NOMO-1 treated with DMSO at 0.1 percent for 48 hours (cell line): ENCODE measurements at regions not wholly inside any gene's neighbourhood (a gene's known extent, or its start where the extent isn't known, plus 50 kb on each side); places are given as distances from the start of the nearest gene placed in this dataset.
A peak's percentile ranks its signal among the peaks of the same experiment; 100 is the strongest.
"Not testable (repeated sequence)": the region's sequence is repeated elsewhere in the genome, so short reads cannot be mapped to it uniquely, and the experiment has no call there.

ENCODE experiments used
- DNase-seq: peaks from one replicate; lab custom pipeline; 2025; ENCODE audit not compliant: unreplicated experiment; lab: John Stamatoyannopoulos, UW

DNA sequence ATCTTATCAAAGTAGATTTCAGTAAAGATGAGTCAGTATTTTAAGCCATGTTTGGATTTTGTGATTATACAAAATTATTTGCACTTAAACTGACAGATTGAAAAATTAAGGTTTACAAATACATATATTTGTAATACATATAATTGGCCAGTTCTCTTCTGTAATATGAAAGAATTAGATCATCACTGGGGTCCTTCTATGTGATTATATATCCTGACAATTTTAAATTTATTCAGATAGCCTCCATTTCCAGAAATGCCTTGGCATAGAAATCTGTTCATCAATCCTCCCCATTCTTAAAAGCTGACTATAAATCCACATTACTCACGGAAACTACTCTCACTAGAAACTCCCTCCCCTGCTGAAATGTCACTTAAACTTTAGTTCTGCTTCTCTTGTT is 280.4 kb upstream of the ANXA10 start:
- no peak for DNase-seq

DNA sequence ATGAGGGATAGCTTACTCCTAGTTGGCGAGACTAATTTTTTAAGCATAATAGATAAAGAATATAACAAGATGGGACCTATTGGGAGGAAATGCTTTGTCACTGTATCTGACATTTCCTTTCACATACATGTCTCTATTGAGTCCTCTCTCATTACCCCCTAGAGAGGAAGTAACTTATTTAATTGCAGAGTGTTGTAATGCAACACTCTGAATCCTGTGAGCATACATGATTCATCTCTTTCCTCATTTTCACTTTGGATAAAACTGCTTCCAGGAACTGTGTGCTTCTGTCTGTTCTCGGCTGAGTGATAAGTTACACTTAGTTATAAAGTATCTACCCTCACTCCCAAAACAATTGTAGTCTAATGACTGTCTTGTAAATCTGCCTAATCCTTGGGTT is 266.1 kb upstream of the ANXA10 start:
- peak; percentile 75 for DNase-seq

- no peak for DNase-seq
Observed at GRCh38 chr4:167831855-167832254, 260.5 kb upstream of the ANXA10 start.

DNA sequence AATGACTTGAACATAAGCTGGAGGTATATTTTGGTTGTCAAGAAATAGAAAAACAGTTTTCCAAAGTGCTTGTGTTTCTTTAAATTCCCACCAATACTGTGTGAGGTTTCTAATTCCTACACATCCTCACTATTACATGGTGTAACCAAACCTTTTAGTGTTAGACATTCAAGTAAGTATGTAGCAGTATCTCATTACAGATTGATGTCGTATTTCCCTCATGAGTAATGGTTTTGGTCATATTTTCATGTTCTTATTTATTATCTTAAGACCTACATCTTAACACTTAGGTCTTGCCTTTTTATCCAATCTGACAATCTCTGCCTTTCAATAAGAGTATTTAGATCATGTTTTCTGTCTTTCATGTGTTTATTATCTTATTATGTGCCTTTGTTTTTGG is 253.7 kb upstream of the ANXA10 start:
- no peak for DNase-seq

- no peak for DNase-seq
Observed at GRCh38 chr4:167842487-167842886, 249.8 kb upstream of the ANXA10 start.

DNA sequence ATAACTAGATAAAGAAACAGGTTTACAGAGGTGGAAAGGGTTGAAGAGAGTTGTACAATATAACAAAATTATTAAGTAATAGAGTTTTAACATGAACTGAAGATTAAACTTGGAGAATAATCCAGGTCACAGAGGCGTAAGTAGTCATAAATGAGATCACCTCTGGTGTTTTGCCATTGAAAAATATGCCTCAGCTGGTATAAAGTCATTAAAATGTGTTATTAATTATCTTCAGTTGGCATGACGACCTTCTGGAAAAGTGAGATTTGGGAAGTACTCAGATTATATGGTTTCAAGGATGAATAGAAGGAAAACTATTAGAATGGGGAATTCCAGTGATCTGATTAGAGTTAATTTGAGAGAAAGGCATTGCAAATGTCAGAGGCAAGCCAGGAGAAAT is 237.5 kb upstream of the ANXA10 start:
- no peak for DNase-seq

GRCh38 chr4:167858127-167858526 is 234.2 kb upstream of the ANXA10 start:
- DNase-seq = not testable (repeated sequence)

DNA sequence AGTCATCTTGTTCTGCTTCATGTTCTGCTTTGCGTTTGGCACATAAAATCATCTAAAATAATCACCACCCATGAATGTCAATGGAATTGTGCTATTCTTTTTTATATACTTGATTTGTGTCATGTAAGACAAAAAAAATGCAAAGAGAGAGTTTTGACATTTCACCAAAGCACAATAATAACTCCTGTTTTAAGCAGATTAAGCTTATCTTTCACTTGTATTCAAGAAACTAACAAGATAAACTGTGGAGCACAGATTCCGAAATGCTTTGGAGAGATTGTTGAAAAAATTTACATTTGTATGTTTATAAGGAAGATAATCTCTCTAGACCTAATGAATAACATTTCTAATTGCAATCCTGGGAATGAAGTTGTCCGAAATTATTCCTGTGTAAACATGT is 225.1 kb upstream of the ANXA10 start:
- no peak for DNase-seq

- no peak for DNase-seq
Observed at GRCh38 chr4:167868163-167868562, 224.2 kb upstream of the ANXA10 start.

DNA sequence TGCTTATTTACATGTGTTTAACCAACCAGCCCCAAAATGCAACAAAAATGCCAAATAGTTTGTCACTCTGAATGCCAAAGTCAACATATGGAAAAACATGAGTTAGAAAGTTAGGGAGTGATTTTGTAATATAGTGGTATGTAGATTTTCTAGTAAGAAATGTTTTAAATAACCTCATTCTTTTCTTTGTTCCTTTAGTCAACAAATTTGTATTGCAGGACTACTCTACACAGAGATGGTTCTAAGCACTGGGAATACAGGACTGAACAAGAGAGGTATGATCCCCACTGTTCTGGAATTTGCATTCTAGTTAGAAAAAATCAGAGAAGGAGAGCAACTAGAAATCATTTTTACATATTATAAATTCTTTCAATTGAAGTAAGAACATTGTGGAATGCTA is 218.8 kb upstream of the ANXA10 start:
- DNase-seq = no peak

DNA sequence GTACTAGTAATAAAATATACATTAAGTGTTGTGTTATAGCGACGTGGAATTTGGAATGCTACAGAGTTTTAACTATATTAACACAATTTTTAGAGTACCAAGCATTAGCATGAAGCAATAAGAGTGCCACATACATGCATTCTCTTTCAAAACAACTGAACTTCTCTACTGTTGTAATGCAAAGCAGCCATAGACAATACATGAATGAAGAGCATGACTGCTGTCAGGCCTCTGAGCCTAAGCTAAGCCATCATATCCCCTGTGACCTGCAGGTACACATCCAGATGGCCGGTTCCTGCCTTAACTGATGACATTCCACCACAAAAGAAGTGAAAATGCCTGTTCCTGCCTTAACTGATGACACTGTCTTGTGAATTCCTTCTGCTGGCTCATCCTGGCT is 216.2 kb upstream of the ANXA10 start:
- DNase-seq = not testable (repeated sequence)

DNA sequence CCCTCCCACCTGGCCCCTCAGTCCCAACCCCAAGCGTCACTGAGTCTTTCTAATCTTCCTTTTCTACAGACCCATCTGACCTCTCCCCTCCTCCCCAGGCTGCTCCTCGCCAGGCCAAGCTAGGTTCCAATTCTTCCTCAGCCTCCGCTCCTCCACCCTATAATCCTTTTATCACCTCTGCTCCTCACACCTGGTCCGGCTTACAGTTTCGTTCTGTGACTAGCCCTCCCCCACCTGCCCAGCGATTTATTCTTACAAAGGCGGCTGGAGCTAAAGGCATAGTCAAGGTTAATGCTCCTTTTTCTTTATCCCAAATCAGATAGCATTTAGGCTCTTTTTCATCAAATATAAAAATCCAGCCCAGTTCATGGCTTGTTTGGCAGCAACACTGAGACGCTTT is 214.5 kb upstream of the ANXA10 start:
- DNase-seq = not testable (repeated sequence)

GRCh38 chr4:167883266-167883665 is 209.1 kb upstream of the ANXA10 start:
- DNase-seq = no peak

DNA sequence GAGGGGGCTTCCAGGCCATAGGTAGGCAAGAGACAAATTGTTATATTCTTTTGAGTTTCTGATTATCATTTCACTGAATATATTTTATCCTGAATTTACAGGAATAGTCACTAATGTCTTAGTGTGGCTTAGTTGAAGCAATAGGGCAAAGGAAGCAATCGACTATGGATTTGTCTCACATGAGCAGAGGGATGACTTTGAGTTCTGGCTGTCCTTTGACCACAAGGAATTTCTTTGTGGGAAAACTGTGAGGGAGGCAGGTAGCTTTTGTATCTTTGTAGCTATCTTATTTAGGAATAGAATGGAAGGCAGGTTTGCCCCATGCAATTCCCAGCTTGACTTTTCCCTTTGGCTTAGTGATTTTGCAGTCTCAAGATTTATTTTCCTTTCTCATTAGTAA is 207.3 kb upstream of the ANXA10 start:
- no peak for DNase-seq

DNA sequence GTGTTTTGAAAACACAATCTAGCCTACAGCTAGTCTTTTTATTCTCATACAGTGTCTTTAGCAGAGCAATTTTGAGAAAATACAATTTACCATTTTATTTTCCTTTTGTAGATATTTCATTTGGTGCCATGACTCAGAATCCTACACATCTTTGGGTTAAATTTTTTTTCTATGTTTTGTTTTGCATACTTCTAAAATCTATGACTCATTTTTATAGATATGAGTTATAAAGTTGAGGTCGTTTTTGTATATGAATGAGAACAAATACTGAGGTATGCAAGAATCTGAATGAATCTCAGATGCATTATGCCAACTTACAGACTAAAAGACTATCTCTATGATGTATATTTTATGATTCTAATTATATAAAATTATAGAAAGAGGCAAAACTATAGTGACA is 206.5 kb upstream of the ANXA10 start:
- no peak for DNase-seq

DNA sequence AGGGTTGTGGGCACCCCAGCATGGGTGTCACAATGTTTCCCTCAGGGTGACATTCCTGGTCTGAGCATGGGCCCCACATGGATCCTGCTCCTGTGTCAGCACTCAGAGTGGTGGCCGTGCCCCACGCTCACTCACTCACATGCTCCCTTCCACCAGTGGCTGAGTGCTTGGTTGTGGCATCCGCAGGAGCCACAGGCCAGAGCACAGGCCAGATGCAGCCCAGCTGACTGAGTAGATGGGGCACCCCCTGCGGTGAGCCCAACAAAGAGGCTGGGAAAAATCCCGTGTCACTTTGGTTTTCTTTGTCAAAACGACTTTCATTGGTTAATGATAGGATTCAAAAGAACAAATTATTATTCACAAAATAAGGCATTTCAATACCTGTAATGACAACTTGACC is 204.6 kb upstream of the ANXA10 start:
- DNase-seq = no peak

DNA sequence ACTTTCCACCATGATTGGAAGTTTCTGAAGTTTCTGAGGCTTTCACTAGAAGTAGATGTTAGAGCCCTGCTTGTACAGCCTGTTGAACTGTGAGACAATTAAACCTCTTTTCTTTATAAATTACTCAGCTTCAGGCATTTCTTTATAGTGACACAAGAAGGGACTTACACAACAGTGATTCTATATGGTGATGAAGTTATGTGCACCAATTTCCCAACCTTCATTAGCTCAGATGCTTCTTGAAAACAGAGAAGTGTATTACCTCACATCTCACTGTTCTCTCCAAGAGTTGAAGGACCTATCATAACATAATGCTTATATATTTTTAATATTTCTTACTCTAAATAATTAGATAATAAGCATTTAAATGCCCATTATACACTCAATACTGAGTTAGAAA is 202.1 kb upstream of the ANXA10 start:
- DNase-seq = no peak

DNA sequence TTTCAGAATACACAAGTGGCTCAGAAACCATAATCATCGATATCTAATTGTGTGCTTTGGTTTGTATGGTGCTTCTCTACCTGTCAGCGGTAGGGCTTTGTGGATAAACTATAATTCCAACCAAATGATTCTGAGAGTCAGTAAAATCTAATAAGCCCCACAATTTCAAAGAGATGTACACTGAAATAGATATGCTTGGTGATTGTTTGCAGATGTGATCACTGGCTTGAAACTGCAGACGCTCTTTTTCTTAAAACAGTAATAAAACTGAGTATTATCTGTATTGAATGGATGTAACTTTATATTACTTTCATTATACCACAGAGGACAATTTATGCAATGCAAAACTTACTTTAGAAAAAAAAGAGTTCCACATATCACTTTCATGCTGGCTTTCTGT is 198.8 kb upstream of the ANXA10 start:
- no peak for DNase-seq

- not testable (repeated sequence) for DNase-seq
Observed at GRCh38 chr4:167896260-167896659, 196.1 kb upstream of the ANXA10 start.

GRCh38 chr4:167897116-167897515 is 195.2 kb upstream of the ANXA10 start:
- no peak for DNase-seq

GRCh38 chr4:167903291-167903721 is 189.0 kb upstream of the ANXA10 start:
- no peak for DNase-seq

- no peak for DNase-seq
Observed at GRCh38 chr4:167906851-167907250, 185.5 kb upstream of the ANXA10 start.

DNA sequence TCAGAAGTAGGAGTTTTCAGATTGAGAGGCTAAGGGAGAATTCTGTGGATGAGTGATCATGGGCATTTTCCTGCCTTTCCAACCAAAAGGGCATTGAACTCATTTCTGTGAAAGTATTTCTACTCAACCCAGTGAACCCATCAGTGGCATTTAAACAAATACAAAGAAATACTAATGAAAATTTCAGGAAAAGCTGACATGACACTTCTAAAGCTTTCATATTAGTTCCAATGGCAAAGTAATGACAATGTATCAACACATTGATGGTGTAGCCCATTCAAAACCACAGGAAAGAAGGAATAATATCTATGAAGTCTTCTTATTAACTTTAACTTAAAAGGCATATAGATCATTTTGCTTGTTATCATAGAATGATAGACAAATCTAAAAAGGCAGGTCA is 183.5 kb upstream of the ANXA10 start:
- no peak for DNase-seq

- DNase-seq = not testable (repeated sequence)
Observed at GRCh38 chr4:167912535-167912934, 179.8 kb upstream of the ANXA10 start.
